GM18517 (cell line): ENCODE measurements at regions not wholly inside any gene's neighbourhood (a gene's known extent, or its start where the extent isn't known, plus 50 kb on each side); places are given as distances from the start of the nearest gene placed in this dataset.

Source experiments
- ATAC-seq: cut with Tn5 transposase; IDR thresholded peaks from one replicate; pipeline ENCODE4 v1.9.1; 2021; ENCODE audit warnings: mild to moderate bottlenecking, moderate library complexity; ENCODE audit not compliant: unreplicated experiment

GRCh38 chr3:72571052-72571451 lies 277.2 kb downstream of the SHQ1 start:
- no peak for ATAC-seq

- no peak for ATAC-seq
Measured at GRCh38 chr3:72569754-72570440, 278.3 kb downstream of the SHQ1 start.

- no peak for ATAC-seq
Measured at GRCh38 chr3:72568083-72568482, 280.2 kb downstream of the SHQ1 start.

- no peak for ATAC-seq
Measured at GRCh38 chr3:72567474-72567873, 280.8 kb downstream of the SHQ1 start.

GRCh38 chr3:72565593-72565992 lies 282.7 kb downstream of the SHQ1 start:
- ATAC-seq = no peak

- no peak for ATAC-seq
Measured at GRCh38 chr3:72563690-72564370, 284.4 kb downstream of the SHQ1 start.

- ATAC-seq = no peak
Measured at GRCh38 chr3:72560846-72561675, 287.2 kb downstream of the SHQ1 start.

- no peak for ATAC-seq
Measured at GRCh38 chr3:72559385-72559784, 288.9 kb downstream of the SHQ1 start.

- ATAC-seq = no peak
Measured at GRCh38 chr3:72558001-72558400, 290.2 kb downstream of the SHQ1 start.

- no peak for ATAC-seq
Measured at GRCh38 chr3:72555714-72556113, 292.5 kb downstream of the SHQ1 start.

- ATAC-seq = no peak
Measured at GRCh38 chr3:72554689-72555088, 293.6 kb downstream of the SHQ1 start.

GRCh38 chr3:72553298-72553697 lies 294.9 kb downstream of the SHQ1 start:
- no peak for ATAC-seq

- ATAC-seq = no peak
Measured at GRCh38 chr3:72550582-72551262, 297.5 kb downstream of the SHQ1 start.

- ATAC-seq = no peak
Measured at GRCh38 chr3:72549761-72550581, 298.3 kb downstream of the SHQ1 start.

- ATAC-seq = no peak
Measured at GRCh38 chr3:72548981-72549380, 299.3 kb downstream of the SHQ1 start.

- no peak for ATAC-seq
Measured at GRCh38 chr3:72548461-72548860, 299.8 kb downstream of the SHQ1 start.

GRCh38 chr3:72547183-72547582 lies 301.1 kb downstream of the SHQ1 start:
- ATAC-seq = no peak

- no peak for ATAC-seq
Measured at GRCh38 chr3:72544239-72544638, 304.0 kb downstream of the SHQ1 start.

GRCh38 chr3:72543246-72543645 lies 305.0 kb downstream of the SHQ1 start:
- no peak for ATAC-seq

- ATAC-seq = no peak
Measured at GRCh38 chr3:72542781-72543180, 305.5 kb downstream of the SHQ1 start.
